ENCODE measurements at regions not wholly inside any gene's neighbourhood (a gene's known extent, or its start where the extent isn't known, plus 50 kb on each side); places are given as distances from the start of the nearest gene placed in this dataset.
A peak's percentile ranks its signal among the peaks of the same experiment; 100 is the strongest.
"Not testable (repeated sequence)": the region's sequence is repeated elsewhere in the genome, so short reads cannot be mapped to it uniquely, and the experiment has no call there.

DNA sequence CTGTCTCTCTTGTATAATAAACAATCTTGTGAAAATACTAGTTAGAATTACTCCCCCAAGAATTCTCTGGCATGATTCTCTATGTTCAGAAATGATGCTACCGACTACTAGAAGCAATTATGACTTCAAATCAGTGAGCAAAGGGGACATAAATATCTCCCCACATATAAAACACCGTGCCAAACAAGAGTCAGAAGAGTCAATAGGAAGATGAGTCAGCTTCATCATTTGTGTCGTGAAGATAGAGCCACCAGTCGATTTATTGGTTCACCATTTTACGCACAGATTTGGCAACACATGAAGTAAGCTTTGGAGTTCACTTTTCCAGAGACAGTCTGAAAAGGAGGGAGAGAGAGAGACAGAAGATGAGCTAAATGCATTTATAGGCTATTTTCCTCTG, 650.9 kb downstream of the CCDC85A start:
- no peaks in the 10 kb centered on the region for H3K36me3 ChIP-seq
- no peak for ATAC-seq
- no peak overlapping the region for H3K4me3 ChIP-seq
- TF ChIP-seq, protein P1, sequence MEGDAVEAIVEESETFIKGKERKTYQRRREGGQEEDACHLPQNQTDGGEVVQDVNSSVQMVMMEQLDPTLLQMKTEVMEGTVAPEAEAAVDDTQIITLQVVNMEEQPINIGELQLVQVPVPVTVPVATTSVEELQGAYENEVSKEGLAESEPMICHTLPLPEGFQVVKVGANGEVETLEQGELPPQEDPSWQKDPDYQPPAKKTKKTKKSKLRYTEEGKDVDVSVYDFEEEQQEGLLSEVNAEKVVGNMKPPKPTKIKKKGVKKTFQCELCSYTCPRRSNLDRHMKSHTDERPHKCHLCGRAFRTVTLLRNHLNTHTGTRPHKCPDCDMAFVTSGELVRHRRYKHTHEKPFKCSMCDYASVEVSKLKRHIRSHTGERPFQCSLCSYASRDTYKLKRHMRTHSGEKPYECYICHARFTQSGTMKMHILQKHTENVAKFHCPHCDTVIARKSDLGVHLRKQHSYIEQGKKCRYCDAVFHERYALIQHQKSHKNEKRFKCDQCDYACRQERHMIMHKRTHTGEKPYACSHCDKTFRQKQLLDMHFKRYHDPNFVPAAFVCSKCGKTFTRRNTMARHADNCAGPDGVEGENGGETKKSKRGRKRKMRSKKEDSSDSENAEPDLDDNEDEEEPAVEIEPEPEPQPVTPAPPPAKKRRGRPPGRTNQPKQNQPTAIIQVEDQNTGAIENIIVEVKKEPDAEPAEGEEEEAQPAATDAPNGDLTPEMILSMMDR (IDR thresholded peaks at IDR 0.05) = no peak
- no peaks in the 10 kb centered on the region for H3K4me1 ChIP-seq
- intact Hi-C loops (cut with DNase I) = no loop called here
- H3K27ac ChIP-seq = no peak overlapping the region
- no peaks in the 10 kb centered on the region for H3K9me3 ChIP-seq
- no peak for DNase-seq
- H3K27me3 ChIP-seq = no peaks in the 10 kb centered on the region

DNA sequence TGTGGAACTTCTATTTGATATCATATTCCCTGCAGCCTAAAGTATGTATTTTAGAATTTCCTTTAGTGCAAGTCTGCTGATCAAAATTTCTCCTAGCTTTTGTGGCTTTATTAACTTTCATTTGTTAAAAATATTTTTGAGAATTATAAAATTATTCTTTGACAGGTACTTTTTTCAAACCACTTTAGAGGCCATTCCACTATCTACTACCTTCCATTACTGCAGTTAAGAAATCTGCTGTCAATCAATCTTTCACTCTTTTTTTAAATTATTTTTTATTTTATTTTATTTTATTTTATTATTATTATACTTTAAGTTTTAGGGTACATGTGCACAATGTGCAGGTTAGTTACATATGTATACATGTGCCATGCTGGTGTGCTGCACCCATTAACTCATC, 656.2 kb downstream of the CCDC85A start:
- ATAC-seq; H3K9me3 ChIP-seq; H3K27me3 ChIP-seq; H3K36me3 ChIP-seq; H3K27ac ChIP-seq; H3K4me1 ChIP-seq; H3K4me3 ChIP-seq; intact Hi-C loops (cut with DNase I); DNase-seq: not testable (repeated sequence)

DNA sequence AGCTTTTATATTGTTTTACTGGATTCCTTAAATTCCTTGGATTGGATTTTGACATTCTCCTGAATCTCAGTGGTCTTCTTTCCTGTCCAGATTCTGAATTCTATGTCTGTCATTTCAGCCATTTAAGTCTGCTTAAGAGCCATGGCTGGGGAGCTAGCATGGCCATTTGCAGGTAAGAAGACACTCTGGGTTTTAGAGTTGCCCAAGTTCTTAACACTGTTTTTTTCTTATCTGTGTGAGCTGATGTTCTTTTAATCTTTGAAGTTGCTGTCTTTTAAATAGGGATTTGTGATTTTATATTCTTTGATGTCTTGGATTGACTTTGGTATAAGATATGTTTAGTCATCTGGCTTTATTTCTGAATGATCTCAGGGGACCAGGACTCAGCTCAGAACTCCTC, 677.2 kb downstream of the CCDC85A start:
- H3K4me3 ChIP-seq = no peak overlapping the region
- TF ChIP-seq, protein P1 (IDR thresholded peaks at IDR 0.05) = no peak
- ATAC-seq (no peak), DNase-seq (no peak)
- intact Hi-C loops (cut with DNase I) = no loop called here
- no peaks in the 10 kb centered on the region for H3K27me3 ChIP-seq
- H3K27ac ChIP-seq = no peak overlapping the region
- H3K4me1 ChIP-seq = no peaks in the 10 kb centered on the region
- no peaks in the 10 kb centered on the region for H3K9me3 ChIP-seq
- H3K36me3 ChIP-seq = no peaks in the 10 kb centered on the region

DNA sequence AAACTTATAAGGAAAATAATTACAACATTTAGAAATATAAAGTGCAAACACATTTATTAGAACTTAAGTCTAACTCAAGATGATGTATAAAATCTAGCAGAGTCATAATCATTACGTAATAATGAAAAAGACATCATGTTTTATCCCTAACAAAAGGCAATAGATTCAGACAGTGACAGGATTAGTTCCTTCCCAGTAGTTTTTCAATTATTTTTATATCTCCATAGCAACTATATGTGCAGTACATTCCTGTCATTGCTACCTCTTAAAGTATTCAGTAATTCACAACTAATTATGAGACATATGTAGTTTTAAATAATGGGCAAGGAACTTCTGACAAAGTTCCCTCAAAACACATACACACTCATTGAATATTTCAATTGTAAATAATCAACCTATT, 687.9 kb downstream of the CCDC85A start:
- no peaks in the 10 kb centered on the region for H3K9me3 ChIP-seq
- H3K27me3 ChIP-seq = no peaks in the 10 kb centered on the region
- TF ChIP-seq, protein P1 (IDR thresholded peaks at IDR 0.05) = no peak
- H3K27ac ChIP-seq = no peak overlapping the region
- no peak for DNase-seq
- no peak overlapping the region for H3K4me3 ChIP-seq
- intact Hi-C loops (cut with DNase I) = no loop called here
- H3K4me1 ChIP-seq = no peaks in the 10 kb centered on the region
- H3K36me3 ChIP-seq = no peaks in the 10 kb centered on the region
- ATAC-seq = no peak

DNA sequence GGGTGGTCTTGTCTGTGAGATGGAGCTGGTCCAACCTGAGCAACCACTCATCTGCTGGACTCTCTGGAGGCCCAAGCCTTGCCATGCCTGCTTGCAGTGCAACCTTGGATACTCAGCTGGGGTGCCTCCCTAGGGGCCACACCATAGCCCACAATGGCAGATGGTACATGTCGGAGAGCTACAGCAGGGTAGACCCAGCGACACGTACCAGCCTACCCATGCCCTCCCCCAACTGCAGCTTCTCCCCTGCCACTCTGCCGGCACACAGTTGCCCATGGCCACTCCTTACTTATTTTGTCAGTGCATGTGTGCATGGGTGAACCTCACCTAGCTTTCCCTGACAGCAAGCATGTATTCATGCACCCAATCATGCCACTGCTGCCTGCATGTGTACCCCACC, 690.9 kb downstream of the CCDC85A start:
- DNase-seq (no peak), ATAC-seq (peak; percentile 20)
- H3K36me3 ChIP-seq = no peaks in the 10 kb centered on the region
- no peaks in the 10 kb centered on the region for H3K9me3 ChIP-seq
- TF ChIP-seq, protein P1 (IDR thresholded peaks at IDR 0.05) = no peak
- no peaks in the 10 kb centered on the region for H3K27me3 ChIP-seq
- H3K4me1 ChIP-seq = no peaks in the 10 kb centered on the region
- H3K27ac ChIP-seq = no peak overlapping the region
- intact Hi-C loops (cut with DNase I) = no loop called here
- H3K4me3 ChIP-seq = no peak overlapping the region

DNA sequence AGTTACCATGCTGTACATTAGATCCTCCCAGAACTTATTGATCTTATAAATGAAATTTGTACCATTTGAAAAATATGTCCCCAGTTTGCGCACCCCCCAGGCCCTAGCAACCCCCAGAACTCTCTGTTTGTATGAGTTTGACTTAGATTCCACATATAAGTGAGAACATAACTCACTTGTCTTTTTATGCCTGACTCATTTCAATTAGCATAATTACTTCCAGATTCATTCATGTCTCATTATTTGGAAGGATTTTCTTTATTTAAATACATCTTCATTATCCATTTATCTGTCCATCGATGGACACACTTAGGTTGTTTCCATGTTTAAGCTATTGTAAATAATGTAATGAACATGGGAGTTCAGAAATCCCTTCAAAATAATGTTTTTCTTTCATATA, 705.9 kb downstream of the CCDC85A start:
- H3K9me3 ChIP-seq = no peaks in the 10 kb centered on the region
- no peak overlapping the region for H3K4me3 ChIP-seq
- H3K36me3 ChIP-seq = no peaks in the 10 kb centered on the region
- no peaks in the 10 kb centered on the region for H3K4me1 ChIP-seq
- no peak for DNase-seq
- no peak for ATAC-seq
- TF ChIP-seq, protein P1 (IDR thresholded peaks at IDR 0.05) = no peak
- intact Hi-C loops (cut with DNase I) = no loop called here
- H3K27ac ChIP-seq = no peak overlapping the region
- H3K27me3 ChIP-seq = no peaks in the 10 kb centered on the region
